ENCODE measurements at regions not wholly inside any gene's neighbourhood (a gene's known extent, or its start where the extent isn't known, plus 50 kb on each side); places are given as distances from the start of the nearest gene placed in this dataset.

- DNase-seq (no peak), ATAC-seq (ENCODE audit: low FRiP score in 2 of 2) (no peak)
- H3K4me3 ChIP-seq = no peak overlapping the region
- no peak overlapping the region for H3K27ac ChIP-seq
- H3K9me3 ChIP-seq = no peaks in the 10 kb centered on the region
- TF ChIP-seq CTCF (IDR thresholded peaks at IDR 0.05) (no peak), POLR2AphosphoS5 (IDR thresholded peaks at IDR 0.05) (no peak), POLR2A (IDR thresholded peaks at IDR 0.05) (no peak), EP300 (IDR thresholded peaks at IDR 0.05) (no peak)
- H3K4me1 ChIP-seq = peaks cover 0 to 7% (median 0%) of the 10 kb centered on the region in 4 donors
- H3K27me3 ChIP-seq = no peaks in the 10 kb centered on the region
- 86 to 92% methylated on average over 3 of the region's 3 CpGs for WGBS, 2 donors
- no peaks in the 10 kb centered on the region for H3K36me3 ChIP-seq
Measured at GRCh38 chr1:175845338-175845737, 101.9 kb upstream of the TNR start.

- no peak overlapping the region for H3K27ac ChIP-seq
- no peak overlapping the region for H3K4me3 ChIP-seq
- H3K27me3 ChIP-seq = no peaks in the 10 kb centered on the region
- H3K4me1 ChIP-seq = peaks cover 0 to 11% (median 0%) of the 10 kb centered on the region in 4 donors
- 66 to 70% methylated on average over 2 of the region's 2 CpGs for WGBS, 2 donors
- no peaks in the 10 kb centered on the region for H3K36me3 ChIP-seq
- H3K9me3 ChIP-seq = no peaks in the 10 kb centered on the region
- no peak for TF ChIP-seq POLR2AphosphoS5 (IDR thresholded peaks at IDR 0.05)
- no peak for TF ChIP-seq POLR2A (IDR thresholded peaks at IDR 0.05)
- no peak for TF ChIP-seq EP300 (IDR thresholded peaks at IDR 0.05)
- no peak for TF ChIP-seq CTCF (IDR thresholded peaks at IDR 0.05)
- DNase-seq (no peak), ATAC-seq (ENCODE audit: low FRiP score in 2 of 2) (no peak)
Measured at GRCh38 chr1:175844877-175845276, 101.5 kb upstream of the TNR start.

GRCh38 chr1:175842550-175842949, 99.2 kb upstream of the TNR start:
- 33 to 45% methylated on average over 1 of the region's 1 CpG for WGBS, 2 donors
- TF ChIP-seq POLR2AphosphoS5 (IDR thresholded peaks at IDR 0.05) = no peak
- TF ChIP-seq EP300 (IDR thresholded peaks at IDR 0.05) = no peak
- TF ChIP-seq CTCF (IDR thresholded peaks at IDR 0.05) = no peak
- TF ChIP-seq POLR2A (IDR thresholded peaks at IDR 0.05) = no peak

GRCh38 chr1:175841738-175842187, 98.4 kb upstream of the TNR start:
- TF ChIP-seq CTCF (IDR thresholded peaks at IDR 0.05) = no peak
- TF ChIP-seq POLR2A (IDR thresholded peaks at IDR 0.05) = no peak
- TF ChIP-seq POLR2AphosphoS5 (IDR thresholded peaks at IDR 0.05) = no peak
- no peak for TF ChIP-seq EP300 (IDR thresholded peaks at IDR 0.05)
- 69 to 75% methylated on average over 5 of the region's 5 CpGs for WGBS, 2 donors

More at GRCh38 chr1:175842550-175842949, 99.2 kb upstream of the TNR start:
- DNase-seq (no peak), ATAC-seq (ENCODE audit: low FRiP score in 2 of 2) (no peak)
- no peaks in the 10 kb centered on the region for H3K9me3 ChIP-seq
- no peak overlapping the region for H3K4me3 ChIP-seq
- no peaks in the 10 kb centered on the region for H3K27me3 ChIP-seq
- H3K4me1 ChIP-seq = peaks cover 0 to 15% (median 0%) of the 10 kb centered on the region in 4 donors
- H3K36me3 ChIP-seq = no peaks in the 10 kb centered on the region
- H3K27ac ChIP-seq = no peak overlapping the region

GRCh38 chr1:175840787-175841186, 97.4 kb upstream of the TNR start:
- 66 to 74% methylated on average over 5 of the region's 5 CpGs for WGBS, 2 donors
- no peak for TF ChIP-seq EP300 (IDR thresholded peaks at IDR 0.05)
- no peak for TF ChIP-seq POLR2AphosphoS5 (IDR thresholded peaks at IDR 0.05)
- TF ChIP-seq CTCF (IDR thresholded peaks at IDR 0.05) = no peak
- TF ChIP-seq POLR2A (IDR thresholded peaks at IDR 0.05) = no peak
- DNase-seq (no peak), ATAC-seq (ENCODE audit: low FRiP score in 2 of 2) (no peak)
- no peaks in the 10 kb centered on the region for H3K27me3 ChIP-seq
- no peak overlapping the region for H3K4me3 ChIP-seq
- no peak overlapping the region for H3K27ac ChIP-seq
- peaks cover 0 to 15% (median 0%) of the 10 kb centered on the region in 4 donors for H3K4me1 ChIP-seq
- no peaks in the 10 kb centered on the region for H3K9me3 ChIP-seq
- H3K36me3 ChIP-seq = no peaks in the 10 kb centered on the region

More at GRCh38 chr1:175841738-175842187, 98.4 kb upstream of the TNR start:
- no peaks in the 10 kb centered on the region for H3K27me3 ChIP-seq
- H3K4me1 ChIP-seq = peaks cover 0 to 15% (median 0%) of the 10 kb centered on the region in 4 donors
- no peaks in the 10 kb centered on the region for H3K36me3 ChIP-seq
- H3K4me3 ChIP-seq = no peak overlapping the region
- ATAC-seq (ENCODE audit: low FRiP score in 2 of 2) = no peak
- H3K9me3 ChIP-seq = no peaks in the 10 kb centered on the region
- no peak for DNase-seq
- no peak overlapping the region for H3K27ac ChIP-seq
